ENCODE measurements at regions not wholly inside any gene's neighbourhood (a gene's known extent, or its start where the extent isn't known, plus 50 kb on each side); places are given as distances from the start of the nearest gene placed in this dataset.
"Not testable (repeated sequence)": the region's sequence is repeated elsewhere in the genome, so short reads cannot be mapped to it uniquely, and the experiment has no call there.

DNA sequence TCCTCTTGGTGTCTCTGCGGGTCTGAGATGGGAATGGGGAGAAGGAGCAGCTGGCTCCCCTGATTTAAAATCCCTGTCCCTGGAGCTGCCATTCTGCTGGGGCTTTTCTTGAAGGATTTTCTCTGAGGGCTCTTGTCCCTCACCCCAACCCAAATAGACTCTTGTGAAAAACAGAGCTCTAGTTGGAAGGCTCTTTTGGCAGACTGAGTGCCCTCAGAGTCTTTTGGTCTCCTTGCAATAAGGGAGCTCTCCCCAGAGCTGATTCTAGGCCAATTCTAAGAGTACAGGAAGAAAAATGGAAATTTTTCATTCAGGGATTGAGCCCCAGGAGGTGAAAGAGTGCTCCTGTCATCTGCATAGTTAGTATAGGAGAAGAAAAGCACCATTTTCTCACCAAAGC, 238.3 kb downstream of the COG6 start:
- no peak for DNase-seq (ENCODE audit: low spot score)

DNA sequence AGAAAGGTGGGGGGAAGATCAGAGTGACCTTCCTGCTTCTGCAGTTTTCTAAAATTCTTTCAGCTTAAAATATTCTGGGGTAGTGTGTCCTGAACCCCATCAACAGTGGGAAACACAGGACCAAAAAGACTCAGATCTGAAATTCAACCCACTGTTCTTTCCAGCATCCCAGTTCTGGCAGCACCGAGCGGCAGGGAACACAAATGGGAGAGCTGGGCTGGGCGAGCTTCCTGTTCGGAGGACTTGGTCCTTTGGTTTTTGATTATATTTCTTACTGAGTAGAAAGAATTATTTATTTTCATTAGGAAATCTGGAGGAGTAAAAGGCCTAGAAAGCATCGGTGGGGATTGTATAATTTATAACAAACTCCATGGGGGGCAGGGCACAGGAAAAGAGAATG, 239.1 kb downstream of the COG6 start:
- DNase-seq (ENCODE audit: low spot score): no peak

DNA sequence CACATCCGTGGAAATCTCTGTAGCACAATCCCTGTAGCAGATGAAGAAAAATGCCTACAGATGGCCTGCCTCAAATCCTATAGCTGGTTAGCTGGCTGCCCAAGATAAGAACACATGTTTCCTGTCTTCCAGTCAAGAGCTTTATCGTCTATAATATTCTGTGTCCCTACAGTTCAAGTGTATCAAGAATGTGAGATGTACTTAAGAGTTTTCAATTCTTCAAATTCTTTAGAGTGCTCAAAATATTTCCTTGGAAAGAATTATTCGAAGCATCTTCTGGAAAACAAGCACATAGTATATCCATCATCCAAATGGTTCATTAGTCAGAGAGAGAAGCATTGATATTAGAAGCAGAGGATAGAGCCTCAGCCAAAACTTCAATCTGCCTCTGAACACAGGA, 239.8 kb downstream of the COG6 start:
- peak; percentile 40 for DNase-seq (ENCODE audit: low spot score)

DNA sequence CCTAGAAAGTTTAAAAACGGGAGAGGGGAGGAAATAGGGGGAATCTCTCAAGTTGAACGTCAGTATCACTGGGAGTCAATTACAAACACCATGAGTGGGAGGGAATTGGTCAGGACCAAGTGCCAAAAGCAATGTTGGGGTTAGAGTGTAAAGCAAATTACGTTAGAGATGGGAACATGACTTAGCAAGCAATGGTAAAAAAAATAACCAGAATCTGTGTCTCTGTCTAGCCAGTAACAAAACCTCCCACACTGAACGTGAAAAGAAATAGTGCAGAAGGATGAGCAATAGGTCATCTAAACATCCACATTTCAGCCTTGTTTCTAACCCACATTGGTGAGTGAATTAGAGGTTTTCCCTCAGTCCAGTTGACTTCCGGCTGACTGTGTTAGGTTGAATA, 242.2 kb downstream of the COG6 start:
- no peak for DNase-seq (ENCODE audit: low spot score)

DNA sequence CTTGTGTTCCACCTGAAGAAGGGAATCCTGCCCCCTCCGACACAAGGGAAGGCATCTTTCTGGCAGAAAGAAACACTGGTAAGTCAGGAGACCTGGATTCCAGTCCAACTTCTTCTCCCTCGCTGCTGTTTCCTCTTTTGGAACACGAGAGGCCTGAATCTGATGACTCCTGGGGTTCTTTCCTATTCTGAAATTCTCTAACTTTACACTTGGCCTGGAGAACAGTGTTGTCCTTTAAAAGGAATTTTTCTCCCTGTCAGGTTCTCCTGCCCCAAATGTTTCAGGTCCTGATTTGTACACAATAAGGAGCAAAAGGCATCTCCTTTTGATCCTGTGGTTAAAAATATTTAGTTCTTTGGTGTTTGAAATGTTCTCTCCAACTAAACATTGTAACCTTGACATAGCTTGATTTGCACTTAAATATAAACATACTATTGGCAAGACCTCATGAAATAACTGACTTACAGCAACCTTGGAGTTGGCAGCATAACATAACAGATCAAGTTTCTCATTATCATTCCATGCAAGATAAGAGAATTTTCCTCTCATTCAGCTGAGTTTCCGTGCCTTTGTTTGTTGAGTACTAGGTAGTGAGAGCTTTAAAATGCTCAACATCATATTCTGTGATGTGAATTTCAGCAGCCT, 244.8 kb downstream of the COG6 start:
- no peak for DNase-seq (ENCODE audit: low spot score)

DNA sequence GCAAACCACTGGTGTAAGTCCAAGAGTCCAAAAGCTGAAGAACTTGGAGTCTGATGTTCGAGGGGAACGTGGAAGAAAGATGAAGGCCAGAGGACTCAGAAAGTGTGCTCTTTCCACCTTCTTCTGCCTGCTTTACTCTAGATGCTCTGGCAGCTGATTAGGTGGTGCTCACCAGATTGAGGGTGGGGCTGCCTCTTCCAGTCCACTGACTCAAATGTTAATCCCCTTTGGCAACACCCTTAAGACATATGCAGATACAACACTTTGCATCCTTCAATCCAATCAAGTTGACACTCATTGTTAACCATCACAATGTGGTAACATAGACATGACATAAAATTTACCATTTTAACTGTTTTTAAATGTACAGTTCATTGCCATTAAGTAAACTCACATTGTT, 249.5 kb downstream of the COG6 start:
- no peak for DNase-seq (ENCODE audit: low spot score)

DNA sequence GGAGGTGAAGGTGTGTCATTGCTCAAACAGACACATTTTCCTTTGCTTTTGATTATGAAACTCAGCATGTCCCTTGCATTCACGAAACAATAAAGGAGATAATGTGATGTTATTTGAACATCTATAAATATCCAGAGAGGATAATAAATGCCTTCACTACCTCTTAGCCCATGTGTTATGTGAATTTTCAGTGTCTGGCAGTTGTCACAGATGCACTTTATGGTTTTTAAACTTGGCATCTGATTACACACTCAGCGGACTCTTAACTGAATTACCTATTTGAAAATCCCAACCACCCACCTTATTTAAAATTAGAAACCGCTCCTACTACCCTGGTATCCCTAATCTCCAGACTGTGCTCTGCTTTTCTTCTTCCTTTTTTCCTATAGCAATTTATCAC, 254.2 kb downstream of the COG6 start:
- no peak for DNase-seq (ENCODE audit: low spot score)

DNA sequence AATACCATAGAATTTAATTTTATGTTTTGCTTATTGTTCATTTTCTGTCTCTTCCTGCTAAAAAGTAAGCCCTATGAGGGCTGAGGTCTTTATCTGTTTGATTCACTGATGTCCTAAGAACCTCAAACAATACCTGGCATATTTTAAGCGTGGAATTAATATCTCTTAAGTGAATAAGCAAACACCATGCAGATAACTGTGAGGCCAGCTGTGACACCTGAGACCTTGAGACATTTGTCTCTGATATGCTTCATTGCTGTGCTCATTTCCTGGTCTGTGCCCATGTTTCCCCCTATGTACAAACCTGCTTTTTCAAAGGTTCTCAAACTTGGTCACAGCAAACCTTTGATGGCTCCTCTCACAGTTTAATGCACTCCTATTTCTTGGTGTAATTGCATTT, 254.6 kb downstream of the COG6 start:
- DNase-seq (ENCODE audit: low spot score): no peak

DNA sequence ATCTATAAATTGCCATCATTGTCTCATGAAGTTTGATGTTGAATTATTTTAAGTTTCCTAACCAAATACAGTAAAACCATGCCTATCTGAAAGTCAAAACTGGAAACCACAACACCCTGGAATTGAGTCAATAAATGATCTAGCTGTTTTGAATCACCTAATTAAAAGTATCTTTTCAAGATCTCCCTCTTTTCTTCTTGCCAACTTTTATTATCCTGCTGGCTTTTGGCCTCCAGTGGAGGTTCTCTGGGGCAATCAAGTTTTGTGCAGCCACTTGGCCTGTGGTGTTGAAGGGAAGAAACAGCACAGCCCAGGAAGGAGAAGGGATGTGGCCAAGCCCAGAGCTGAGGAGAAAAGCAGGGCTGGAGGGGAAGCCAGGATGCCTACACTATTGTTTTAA, 255.4 kb downstream of the COG6 start:
- DNase-seq (ENCODE audit: low spot score): peak; percentile 6

DNA sequence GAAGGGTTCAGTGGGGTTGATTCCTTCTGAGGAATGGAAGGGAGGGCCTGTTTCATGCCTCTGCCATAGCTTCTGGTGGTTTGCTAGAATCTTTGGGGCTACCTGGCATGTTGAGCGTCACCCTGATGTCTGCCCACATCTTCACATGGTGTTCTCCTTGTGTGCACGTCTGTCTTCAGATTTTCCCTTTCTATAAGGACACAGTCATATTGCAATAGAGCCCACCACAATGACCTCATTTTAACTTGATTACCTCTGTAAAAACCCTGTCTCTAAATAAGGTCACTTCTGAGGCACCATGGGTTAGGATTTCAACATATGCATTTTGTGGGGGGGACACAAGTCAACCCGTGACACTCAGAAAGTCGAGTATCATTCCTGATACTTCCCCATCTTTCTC, 257.9 kb downstream of the COG6 start:
- no peak for DNase-seq (ENCODE audit: low spot score)

DNA sequence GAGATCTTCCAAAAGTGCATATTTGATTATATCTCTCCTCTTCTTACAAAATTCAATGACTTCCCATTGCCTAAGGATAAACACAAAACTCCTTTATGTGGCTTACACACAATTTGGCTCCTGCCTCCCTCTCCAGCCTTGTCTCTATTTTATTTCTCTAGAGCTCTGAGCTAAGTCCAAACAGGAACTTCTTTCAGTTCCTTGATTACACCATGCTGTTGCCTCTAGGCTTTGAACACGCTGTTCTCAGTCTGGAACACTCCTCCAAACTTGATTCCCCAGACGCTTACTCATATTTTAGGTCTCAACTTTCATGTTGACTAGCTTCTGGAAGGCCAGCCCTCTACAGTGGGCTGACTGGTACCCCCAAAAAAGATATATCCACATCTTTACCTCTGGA, 258.5 kb downstream of the COG6 start:
- DNase-seq (ENCODE audit: low spot score): no peak

DNA sequence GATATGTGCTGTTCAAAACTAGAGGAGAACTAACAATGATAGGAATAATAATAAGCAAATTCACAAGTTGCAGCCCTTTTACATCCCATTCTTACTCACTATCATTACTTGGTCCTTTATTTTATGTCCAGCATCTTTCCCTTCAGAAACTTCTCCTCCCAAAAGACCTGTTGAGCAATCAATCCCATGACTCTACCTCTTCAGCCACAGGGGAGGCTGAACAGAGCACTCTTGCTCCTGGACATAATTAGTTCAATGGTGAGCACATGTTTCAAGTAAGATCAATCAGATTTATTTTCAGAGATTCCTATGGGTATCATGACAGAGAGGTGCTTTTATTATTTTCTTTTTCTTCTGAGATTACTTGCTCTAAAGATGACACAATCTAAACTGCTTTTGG, 260.0 kb downstream of the COG6 start:
- no peak for DNase-seq (ENCODE audit: low spot score)

DNA sequence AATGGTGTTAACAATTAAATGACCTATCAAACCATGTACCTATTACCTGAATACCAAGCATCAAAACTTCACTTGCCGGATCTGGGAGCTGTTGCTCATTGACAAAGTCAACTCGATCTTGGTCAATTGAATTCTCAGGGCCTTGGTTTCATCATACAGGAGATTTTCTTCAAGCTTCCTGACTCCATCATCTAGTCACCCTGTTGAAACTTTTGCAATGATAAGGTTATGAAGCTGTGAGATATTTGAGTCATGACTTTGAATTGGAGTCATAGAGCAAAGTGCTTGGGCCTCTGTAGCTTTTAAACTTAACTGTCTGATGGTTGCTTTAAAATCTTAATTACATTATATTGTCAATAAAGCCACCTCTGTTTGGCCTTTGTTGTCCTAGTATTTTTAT, 260.9 kb downstream of the COG6 start:
- no peak for DNase-seq (ENCODE audit: low spot score)

DNA sequence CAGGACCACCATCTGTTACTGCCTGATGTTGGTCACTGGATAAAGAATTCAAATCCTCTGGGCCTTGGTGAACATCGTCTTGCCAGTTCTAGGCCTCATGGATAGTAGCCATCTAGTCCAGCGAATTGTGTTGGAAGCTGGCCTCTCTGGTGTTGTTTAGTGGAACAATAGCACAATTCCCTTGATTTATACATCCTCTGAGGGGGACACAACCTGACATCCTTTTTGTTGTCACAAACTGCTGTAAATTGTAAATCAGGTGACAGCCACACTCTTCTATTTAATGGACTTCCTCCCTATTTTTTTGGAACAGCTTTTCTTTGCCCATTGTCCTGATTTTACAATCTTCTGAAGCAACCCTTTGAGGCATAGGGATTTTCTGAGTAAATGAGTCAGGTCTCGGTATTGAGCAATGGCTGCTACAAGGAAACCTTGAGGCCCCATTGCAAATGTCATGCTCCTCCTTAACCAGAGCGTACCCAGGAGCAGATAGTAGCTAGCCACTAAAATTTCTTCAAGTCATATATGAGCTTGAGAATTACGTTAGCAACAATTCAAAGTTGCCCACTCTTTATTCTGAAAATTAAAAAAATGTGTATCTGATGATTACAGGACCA, 263.3 kb downstream of the COG6 start:
- DNase-seq (ENCODE audit: low spot score): no peak

DNA sequence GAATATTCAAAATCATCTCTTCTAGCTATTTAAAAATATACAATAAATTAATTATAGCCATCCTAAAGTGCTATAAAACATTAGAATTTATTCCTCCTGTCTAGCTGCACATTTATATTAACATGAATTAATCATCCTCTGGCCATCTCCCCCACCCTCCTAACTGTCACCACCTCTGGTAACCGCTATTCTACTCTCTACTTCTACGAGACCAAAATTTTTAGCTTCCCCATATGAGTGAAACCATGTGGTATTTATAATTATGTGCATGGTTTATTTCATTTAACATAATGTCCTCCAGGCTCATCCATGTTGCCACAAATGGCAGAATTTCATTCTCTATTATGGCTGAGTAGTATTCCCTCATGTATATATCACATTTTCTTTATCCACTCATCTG, 265.2 kb downstream of the COG6 start:
- no peak for DNase-seq (ENCODE audit: low spot score)

DNA sequence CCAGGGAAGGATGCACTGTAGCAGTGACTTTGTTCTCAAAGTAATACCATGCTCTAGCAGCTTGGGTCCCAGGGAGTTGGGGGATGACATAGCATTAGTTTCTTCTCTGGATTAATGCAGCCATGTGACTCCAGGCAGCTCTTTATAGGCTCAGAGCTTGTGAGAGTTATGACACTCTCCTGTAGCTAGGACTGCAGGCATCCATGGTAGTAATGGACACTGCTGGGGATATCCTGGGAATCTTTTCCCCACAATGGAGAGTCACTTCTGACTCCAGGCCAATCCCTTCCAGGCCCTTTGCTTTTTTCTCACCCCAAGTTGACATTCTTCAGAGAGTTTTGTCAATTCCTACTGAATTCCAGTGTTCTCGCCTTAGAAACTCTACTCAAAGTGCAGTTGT, 270.9 kb downstream of the COG6 start:
- no peak for DNase-seq (ENCODE audit: low spot score)

DNA sequence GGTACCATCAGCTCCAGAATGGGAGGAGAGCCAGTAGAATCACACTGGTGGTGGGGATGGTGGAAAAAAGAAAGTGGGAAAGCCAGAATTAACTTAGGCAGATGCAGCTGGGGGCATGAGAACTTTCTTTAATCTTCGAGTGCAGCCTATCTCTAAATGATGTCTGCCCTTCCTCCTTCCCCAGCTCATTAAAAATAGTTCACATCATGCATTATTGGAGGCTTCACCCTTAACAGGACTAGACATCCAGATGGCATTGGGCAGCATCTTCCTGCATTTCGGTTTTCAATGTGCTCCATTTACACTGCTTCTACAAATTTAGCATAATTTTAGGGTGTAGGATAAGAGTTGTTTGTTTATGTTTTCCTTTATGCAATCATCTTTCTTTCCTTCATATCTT, 272.8 kb downstream of the COG6 start:
- no peak for DNase-seq (ENCODE audit: low spot score)

DNA sequence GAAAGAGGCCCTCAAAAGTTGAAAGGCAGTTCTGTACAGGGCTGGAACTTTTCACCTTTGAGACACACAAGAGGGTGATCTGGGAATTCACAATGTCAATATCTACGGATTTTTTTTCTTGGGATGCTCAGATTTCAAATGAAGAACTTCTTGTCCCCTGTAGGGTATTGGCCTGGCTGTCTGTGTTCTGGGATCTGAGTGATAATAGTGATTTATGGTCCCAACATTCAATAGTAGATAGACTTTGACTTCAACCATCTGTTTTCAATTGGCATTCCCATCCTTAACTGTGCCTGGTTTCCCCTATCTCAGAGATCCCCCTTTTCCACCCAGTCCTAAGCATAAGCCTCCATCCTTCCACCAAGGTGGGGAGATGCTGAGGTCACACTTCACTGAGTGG, 274.1 kb downstream of the COG6 start:
- no peak for DNase-seq (ENCODE audit: low spot score)

DNA sequence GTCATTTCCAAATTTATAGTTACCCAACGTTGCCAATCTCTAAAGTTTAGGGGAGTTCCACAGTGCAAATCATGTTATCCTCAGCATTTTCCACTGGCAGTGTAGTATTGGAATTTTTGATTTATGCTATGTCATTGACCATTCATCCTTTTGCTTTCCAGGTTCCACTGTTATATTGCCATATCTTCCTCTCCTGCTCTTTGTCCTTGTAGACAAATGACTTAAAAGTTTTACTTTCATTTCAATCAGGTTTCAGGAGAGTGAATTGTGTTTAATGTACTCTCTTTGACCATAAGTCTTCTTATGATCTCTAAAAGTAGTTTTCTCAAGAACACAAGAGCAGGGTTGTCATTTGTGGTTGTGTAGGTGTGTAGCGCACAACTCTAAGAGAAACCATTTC, 274.6 kb downstream of the COG6 start:
- no peak for DNase-seq (ENCODE audit: low spot score)

DNA sequence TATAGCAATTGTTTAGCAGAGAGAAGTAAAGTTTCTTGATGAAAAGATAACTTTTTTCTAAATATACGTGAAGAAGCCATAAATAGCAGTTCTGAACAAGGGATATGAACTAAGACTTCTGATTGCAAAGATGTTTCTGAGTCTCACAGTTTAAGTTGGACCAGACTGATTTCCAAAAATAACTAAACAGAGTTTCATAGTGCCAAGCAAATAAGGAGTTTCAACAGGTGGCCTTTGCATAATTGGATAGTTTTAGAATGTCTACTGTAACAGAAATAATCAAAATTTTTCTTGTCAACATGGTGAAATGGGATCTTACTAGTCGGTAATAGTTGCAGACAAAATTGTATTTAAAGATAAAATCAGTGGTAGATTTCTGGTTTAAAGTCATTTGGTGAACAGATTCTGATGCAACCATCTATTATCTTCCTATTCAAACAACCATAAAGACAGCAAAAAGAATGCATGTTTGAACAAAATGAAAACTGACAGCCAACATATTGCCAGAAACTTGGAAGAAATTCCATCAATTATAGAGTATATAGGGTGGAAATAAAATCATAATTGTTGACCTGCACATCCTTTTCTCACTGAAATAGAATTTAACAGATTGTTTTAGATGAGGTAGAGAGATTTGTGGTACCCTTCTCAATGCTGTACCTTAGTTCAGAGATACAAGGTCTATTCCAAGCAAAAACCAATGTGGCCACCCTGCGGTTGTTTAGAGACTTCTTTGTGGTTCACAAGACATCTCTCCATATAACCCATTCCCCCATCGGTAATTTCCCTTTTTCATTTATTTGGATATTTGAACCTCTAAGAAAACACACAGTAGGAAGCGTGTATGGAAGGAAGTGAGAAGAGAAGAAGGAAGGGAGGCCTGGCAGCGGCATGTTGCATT, 275.3 kb downstream of the COG6 start:
- DNase-seq (ENCODE audit: low spot score): no peak

DNA sequence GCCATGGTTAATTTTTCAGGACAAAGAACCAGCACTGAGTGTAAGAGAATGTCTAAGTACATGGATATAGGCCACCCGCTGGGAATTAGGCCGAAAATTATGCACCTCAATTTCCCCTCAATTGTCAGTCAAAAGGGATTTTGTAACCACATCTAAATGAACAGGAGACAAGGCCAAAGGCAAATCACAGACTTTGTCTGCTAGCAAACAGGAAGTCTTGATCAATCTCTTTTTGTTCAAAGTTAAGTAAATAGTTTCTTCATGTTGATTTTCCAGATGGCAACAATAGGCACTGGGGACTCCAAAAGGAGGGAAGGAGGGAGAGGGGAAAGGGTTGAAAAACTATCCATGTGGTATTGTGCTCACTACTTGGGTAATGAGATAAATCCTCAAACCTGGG, 276.0 kb downstream of the COG6 start:
- DNase-seq (ENCODE audit: low spot score): no peak

DNA sequence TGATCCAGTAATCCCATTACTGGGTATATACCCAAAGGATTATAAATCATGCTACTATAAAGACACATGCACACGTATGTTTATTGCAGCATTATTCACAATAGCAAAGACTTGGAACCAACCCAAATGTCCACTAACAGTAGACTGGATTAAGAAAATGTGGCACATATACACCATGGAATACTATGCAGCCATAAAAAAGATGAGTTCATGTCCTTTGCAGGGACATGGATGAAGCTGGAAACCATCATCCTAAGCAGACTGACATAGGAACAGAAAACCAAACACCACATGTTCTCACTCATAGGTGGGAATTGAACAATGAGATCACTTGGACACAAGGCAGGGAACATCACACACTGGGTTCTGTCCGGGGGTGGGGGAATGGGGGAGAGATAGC, 277.1 kb downstream of the COG6 start:
- DNase-seq (ENCODE audit: low spot score): not testable (repeated sequence)

DNA sequence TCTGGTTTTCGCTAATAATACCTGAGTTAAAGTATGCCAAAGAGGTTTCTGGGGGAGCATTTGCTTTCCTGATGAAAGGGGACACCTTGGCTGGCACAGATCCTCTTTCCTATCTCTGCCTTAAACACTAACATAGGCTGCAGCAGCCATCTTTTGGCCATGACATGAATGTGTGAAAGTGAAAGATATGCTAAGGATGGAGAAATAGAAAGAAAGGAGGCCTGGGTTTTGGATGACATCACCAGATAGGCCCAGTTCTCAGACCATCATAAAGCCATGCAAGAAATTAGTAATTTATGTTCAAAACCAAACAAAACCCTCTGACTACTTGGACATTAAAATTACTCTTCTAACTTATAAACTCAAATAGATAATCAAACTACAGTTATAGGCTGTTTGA, 279.7 kb downstream of the COG6 start:
- no peak for DNase-seq (ENCODE audit: low spot score)

Data from GM03348 (cell line).